HG02852 (cell line): ENCODE measurements at regions not wholly inside any gene's neighbourhood (a gene's known extent, or its start where the extent isn't known, plus 50 kb on each side); places are given as distances from the start of the nearest gene placed in this dataset.
A peak's percentile ranks its signal among the peaks of the same experiment; 100 is the strongest.

Experiments used
- ATAC-seq: cut with Tn5 transposase; IDR thresholded peaks from one replicate; pipeline ENCODE4 v1.9.1; 2021; ENCODE audit warnings: mild to moderate bottlenecking, moderate library complexity; ENCODE audit not compliant: unreplicated experiment

DNA sequence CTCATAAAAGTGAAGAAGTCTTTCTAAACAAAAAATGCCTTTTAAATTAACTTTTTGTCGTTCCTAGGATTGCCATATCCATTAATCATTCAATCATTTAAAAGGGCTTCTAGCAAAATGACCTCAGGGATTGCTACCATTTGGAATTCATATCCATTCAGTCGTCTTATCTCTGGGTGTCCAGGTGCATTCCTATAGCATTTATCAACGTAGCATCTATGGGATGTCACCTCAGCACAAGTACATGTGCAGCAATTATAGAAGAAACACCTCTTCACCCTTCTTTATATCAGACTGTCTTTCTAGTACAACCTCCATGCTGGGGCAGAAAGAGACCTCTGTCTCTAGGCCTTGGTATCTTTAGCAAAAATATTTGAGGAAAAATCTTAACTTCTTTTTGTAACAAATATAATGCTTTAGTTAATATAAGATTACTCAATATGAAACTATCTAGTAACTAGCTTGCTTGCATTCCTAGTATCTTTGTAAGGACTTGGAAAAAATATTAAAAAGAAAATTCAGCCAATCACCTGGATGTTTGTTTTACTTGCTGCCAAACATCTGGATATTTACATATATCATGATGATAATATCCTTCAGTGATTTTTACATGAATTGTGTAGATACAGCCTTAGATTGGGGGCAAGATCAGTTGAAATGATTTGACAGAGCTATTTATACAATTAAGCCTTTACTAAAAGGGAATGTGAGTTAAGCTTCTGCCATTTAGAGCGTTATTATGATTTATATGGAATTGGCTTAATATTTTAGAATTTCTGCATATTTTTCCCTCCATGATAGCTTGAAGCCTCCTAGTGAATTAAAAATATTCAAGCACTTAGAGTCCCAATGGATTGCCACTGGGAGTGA is 356.8 kb downstream of the HDGFL1 start:
- no peak for ATAC-seq

DNA sequence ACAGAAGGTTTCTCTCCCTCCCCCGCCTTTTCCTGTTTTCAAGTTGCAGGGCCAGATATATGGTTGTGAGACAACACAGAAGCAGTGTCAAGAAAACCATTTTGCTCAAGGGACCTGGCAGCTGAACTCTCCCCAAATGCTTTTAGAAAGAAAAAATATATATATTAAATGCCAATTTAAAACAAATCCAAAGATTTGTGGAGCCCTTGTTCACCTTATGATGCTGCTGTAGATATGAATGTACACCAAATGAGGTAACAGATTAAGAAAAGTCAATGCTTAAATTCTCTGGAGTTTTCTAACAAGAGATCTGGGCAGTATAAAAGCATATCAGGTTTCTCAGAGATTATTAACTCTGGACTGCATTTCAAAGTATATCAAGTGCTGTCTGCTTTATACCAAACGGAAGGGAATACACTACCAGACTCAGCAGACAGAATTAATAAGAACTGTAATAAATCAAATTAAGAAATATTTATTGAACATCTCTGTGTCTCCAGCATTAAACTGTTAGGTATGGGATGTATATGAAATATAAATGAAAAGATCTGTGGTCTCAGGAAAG is 357.5 kb downstream of the HDGFL1 start:
- ATAC-seq, result no peak

DNA sequence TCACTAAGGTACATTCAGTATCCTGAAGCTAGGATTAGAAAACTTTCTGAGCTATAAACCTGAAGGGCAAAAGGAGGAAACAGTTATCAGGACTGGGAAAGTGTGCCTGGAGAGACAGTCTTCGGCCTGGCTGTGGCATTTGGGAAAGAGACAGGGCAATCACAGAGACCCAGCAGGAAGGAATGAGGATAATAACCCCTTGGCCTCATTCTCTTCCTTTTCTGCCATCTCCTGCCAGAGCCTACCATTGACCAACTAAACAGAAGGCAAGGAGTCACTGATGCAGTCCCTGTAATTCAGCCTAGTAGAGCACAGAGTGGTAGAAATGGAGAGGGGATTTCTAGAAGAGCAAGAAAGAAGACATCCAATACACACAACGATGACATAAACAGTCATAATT is 359.4 kb downstream of the HDGFL1 start:
- no peak for ATAC-seq

DNA sequence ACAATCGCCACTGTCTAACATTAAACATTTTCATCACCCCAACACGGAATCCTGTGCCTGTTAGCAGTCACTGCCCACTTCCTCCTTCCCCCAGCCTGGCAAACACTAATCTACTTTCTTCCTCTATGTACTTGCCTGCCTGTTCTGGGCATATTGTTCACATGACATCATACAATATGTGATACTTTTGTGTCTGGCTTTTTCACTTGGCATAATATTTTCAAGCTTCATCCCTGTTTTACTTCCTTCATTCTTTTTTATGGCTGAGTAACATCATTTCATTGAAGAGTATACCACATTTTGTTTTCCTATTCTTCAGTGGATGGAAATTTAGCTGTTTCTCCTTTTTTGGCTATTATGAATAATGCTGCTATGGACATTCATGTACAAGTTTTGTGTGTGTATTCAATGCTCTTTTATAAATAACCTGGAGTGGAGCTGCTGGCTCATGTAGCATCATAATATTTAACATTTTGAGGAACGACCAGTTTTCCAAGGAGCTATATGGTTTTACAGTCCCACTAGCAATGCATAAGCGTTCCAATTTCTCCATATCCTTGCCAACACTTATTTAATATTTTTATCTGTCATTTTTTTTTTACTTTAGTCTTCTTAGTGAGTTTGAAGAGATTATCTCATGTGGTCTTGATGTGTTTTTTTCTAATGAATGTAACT is 360.1 kb downstream of the HDGFL1 start:
- ATAC-seq, result no peak

DNA sequence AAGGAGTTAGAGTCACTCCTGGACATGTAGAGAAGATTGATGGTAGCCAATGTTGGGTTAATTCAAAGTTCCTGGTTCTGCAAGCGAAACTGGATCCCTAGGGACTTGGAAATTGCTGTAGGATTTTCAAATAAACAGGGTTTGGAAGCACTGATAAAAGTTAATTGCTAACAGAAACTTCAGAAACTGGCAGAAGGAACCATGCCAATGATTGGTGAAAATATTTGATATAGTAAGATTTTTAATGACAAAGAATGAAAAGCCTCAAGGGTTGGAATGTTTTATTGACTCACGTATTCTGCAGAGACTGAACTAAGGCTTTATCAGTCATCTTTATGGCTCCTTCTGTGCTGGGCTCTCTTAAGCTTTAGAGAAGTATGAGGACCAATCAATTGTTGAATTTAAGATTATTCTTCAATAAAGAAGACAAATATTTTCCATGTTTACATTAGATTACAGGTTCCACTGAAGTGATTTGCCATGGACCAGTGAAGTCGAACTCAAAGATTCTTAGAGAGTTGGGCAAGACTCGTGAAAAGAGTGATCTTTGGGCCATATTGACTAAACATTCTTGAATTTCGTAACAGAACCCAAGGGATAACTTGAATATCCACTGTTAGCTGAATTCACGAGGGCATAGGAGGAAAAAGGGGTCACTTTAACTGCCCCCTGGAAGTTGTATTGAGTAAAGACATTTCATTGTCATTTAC is 371.4 kb downstream of the HDGFL1 start:
- no peak for ATAC-seq

DNA sequence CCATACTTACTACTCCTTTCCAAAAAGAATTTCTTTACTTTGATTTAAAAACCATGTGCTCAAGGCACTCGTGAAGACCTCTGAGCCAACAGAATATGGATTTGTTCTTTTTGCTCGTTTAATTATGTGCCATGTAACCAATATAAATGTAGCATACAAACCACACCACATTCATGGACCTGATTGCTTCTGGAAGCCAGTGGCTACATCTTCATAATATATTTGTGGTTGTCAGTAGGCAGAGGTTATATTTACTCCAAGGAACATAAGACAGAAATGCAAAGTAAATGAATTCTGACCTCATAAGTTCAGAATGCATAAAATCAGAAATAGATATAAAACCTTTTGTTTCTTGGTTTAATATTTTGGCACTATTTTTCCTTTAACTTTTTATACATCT is 373.0 kb downstream of the HDGFL1 start:
- no peak for ATAC-seq

DNA sequence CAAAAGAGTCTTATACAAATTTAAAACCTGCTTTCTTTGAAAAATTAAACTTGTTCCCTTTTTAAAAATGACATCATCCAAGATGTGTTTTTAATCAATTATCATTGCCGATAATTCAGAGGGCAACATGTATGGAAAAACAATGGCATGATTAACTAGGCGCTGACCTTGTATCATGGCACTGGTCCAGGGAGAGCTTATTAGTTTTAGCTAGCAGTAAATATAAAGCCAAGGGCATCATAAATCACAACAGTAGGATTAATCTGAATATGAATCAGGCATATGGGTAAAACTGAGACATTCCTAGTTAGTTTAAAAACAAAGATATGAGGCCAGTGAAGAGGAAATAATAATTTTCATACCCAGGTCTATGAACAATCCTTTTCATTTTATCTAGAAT is 374.0 kb downstream of the HDGFL1 start:
- ATAC-seq, result no peak

DNA sequence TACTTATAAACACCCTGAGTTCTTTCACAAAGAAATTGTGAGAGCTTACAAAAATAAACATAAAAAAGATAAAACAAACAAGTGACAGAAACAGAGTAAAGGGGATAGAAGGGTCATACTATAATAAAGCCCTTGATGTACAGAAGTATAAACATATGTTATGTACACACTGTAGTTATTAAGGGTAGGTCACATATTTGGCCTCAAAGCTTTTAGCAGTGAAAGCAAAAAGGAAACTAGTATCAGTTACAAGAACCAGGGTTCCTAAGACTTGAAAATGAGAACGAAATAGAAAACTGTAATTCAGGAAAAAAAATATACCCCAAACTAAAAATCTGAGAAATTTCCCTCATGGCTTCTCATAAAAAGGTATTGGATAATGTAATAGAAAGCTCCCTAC is 380.6 kb downstream of the HDGFL1 start:
- no peak for ATAC-seq

DNA sequence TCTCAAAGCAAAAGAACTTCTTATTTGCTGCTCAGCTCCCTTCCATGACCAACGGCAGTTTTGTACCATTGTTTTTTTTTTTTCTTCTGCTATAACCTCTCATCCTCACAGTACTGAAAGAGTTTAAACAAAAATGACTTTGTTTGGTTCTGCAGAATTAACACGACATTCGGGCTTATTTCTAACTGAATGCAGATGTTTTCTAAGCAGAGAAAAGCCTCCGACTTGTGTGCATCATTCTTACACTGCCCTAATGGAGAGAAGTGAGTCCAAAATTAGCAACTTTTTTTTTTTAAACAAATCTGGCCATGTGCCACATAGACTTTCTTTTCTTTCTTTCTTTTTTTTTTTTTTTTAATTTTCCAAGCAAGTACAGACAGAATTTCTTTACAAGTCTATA is 382.7 kb downstream of the HDGFL1 start:
- ATAC-seq, result no peak

DNA sequence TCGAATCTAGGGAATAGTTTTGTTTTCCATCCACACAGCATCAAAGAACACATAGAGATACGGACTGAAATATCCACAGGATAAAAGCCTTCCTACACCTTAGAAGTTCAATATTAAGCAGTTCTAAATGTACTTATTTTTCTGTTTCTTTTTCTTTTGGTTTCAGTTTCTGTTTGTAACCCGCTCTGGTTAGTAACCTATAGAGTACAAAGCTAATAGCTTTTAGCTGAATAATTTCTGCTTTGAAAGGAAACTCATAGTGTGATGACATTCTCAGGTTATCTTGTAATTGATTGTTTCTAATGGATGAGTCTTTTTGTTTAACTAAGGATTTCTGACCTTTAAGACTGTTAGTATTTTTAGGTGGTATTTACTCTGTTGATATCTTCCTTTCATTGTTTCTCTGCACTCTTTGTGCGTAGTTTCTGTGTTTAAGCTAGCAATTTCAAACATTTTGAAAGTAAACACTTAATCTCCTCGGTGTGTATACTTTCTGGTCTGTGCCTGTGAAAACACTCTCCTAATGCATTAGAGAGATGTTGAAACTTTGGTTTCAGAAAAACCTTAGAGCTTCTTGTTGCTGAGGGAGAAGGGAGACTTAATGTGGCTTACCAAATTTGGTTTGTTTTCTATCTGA is 385.5 kb downstream of the HDGFL1 start:
- peak; percentile 63 for ATAC-seq

DNA sequence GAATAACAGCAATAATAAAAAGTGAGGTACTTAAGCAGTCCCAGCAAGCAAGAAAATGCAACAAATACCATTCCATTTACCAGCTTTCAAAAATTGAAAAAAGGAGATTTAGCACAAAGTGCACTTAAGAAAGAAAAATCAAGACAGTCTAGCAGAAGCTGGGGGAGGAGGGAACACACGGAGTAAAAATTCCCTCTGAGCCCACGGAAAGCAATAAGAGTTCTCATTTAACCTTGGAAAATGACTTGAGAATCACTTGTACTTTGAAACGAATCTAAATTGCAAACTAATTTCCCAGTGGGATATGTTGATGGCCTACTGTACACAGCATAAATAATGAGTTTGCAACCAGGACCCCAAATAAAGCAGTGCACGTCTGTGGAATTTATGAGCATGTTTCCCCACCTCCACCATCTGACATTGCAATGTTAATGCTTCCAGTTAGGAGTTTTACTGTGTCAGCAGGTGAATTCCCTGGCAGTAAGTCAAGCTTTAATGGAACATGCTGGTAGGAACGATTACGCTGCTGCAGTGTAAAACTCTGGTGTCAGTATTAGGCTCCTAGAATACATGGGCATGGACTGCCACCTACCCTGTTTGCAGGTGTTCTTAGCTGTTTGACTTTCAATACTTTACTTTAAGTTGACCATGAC is 386.8 kb downstream of the HDGFL1 start:
- no peak for ATAC-seq

DNA sequence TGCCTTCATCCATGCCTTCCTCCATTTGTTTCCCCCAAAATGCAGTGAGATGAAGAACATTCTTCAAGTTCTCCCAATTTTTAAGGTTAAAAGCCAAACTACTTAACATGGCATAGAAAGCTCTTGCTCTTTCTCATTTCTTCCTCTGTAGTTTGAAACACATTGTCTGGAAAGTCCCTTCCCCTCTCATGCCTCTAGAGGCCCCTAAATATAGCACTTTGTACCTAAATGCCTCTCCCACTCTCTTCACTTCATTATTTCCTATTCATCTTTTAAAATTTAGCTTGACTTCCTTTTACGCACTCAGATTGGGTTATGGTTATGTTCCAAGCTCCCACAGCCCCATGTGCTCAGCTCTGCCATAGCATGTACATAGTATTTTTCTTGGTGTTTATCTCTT is 389.3 kb downstream of the HDGFL1 start:
- peak; percentile 71 for ATAC-seq

DNA sequence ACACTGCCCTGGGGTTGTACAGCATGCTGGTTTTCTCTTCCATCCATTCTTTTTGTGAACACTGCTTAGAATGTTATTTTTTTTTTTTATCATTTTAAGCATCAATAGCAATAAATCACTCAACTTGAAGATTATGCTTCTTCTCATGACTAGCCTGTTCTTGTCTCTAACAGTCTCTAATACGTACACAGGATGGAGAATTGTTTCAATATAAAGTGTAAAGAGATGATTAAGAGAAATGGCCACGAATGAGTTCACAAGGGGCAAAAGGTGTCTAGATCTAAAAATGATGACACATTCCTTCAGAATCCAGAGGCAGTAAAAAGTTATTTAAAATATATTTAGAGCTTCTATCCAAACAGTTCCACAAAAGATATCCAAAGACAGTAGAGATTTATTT is 390.2 kb downstream of the HDGFL1 start:
- ATAC-seq, result no peak

DNA sequence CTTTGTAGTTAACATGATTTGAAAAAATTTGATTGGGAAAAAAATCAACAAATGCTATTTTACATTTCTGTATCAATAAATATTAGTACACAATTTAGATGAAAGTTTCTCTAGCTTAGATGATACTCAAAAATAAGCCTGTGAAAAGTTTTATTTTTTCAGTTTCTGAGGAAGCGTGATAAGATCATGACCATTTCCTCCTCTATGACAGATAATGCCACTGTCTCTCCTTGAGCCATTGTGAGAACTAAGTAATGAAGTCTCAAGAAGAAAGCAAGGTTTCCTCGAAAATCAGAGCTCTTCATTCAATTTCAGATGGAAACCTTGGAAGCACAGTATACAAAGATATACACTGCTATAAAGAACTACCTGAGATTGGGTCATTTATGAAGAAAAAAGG is 395.0 kb downstream of the HDGFL1 start:
- no peak for ATAC-seq

DNA sequence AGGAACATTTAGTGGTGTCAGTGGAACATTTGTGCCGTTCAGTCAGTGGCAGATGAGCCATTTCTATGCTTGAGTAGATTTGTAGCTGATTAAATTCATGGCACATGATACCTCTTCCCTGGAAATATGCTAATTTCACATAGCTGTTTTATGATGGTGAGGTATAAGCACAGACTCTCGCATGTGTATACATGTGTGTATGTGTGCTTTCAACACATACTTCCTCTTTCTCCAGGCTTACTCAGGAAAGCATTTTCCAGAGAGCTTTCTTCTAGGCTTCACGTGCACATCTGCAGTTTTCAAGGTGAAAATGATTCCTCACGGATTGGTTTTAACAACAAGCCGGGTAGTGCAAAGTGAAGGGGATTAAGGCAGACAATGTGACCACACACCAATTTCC is 396.5 kb downstream of the HDGFL1 start:
- no peak for ATAC-seq

DNA sequence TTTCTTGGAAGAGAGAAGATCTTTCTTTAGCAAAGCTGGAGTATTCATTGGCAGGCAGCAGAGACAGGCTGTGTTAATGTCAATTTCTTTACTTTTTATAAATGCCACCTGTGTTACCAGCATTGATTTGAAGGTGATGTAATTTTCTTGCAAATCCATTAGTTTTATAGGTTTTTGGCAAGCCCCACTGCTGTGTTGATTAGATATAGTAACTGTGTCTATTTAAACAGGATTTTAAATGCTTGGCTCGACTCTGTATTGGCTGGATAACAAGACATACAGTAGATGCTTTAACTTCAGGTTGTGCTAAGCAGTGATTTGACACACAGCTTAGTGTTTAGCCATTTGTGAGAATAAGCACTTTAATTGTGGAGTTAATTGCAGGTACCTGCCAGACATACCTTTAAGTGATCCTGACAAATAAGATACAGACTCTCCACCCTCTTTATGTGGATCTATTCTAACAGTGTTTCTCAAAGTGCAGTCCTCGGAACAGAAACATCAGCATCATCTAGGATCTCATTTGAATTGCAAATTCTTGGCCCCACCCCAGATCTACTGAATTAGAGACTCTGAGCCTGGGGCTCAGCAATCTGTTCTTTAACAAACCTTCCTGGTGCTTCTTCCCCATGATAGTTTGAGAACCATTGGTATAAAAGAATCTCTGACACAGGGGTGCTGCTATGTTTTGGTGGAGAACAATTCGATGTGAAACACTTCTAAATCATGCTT is 397.5 kb downstream of the HDGFL1 start:
- ATAC-seq, result no peak

DNA sequence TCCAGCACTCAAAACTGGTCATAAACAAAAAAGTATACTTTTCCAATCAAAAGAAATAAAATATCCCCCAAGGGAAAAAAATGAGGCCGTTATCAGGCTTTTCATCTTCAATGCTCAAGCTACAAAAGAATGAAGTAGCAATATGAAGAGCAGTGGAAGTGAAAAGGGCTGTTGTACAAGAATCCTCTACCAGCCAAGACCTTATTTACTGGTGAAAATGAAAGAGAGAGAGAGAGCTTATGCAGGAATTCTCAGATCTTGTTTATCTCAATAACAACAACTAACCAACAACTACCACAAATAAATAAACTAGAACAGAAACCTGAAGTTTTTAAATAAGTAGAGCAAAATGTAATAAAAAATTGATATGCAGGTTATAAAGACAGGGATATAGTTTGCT is 400.6 kb downstream of the HDGFL1 start:
- no peak for ATAC-seq

DNA sequence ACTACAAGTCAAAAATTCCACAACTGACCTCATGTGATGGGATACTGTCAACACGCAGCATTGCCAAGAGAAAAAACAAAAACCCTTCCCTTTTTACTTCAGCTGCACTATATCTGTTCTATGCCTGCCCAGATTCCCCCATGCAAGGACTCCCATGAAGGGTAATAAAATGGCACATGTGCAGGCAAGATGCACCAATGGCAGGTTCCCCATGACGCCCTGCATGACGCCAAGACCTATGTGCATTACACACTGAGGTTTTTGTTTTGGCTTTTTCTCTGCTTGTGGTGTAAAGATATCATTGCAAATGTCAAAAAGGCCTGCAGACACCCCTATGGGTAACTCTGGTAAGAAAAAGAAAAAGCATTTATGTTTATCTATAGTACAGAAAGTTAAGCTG is 403.4 kb downstream of the HDGFL1 start:
- no peak for ATAC-seq

DNA sequence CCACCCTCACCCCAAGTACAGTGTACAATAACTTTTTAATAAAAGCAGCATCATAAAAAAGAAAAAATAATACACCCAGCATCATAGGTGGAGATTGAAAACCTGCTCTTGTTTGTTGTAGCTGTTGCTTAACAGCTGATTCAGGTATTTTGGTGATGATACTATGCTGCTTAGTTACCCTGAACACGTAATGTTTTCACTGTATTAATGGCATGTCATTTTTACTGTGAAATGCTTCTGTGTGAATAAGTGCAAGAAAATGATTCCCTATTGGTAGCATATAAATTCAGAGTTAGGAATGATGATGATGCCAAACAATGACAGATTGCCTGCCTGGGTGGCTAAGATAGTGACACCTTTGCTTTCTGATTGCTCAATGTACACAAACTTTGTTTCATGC is 405.7 kb downstream of the HDGFL1 start:
- ATAC-seq, result no peak

DNA sequence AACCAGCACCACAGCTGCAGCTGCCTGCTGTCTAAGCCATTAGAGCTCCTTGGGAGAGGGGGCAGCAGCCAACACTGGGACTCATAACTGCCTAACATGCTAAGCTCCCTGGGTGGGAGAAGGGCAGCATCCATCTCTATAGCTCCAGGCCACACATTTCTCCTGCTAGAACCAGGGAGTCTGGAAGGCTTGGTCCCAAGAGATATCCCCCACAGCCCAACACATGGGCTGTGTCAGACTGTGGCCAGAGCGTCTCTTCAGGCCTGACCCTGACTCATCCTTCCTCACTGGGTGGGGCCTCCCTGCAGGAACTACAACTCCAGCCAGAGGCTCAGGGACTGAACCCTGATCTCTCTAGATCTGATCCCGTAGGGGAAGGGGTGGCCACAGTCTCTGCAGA is 411.1 kb downstream of the HDGFL1 start:
- no peak for ATAC-seq
